ENCODE measurements at regions not wholly inside any gene's neighbourhood (a gene's known extent, or its start where the extent isn't known, plus 50 kb on each side); places are given as distances from the start of the nearest gene placed in this dataset.

GRCh38 chr7:21140622-21141021 is 287.3 kb upstream of the SP4 start:
- Histone ChIP-seq H3K9me3 (replicated peaks; ENCODE audit: insufficient read depth, low read length) (no peaks in the 10 kb centered on the region), H3K9me2 (replicated peaks; ENCODE audit: insufficient read depth, low read length) (no peaks in the 10 kb centered on the region), H2AFZ (ENCODE audit: low read length) (no peak overlapping the region), H3K27me3 (replicated peaks; ENCODE audit: insufficient read depth, low read length) (no peaks in the 10 kb centered on the region), H3K27ac (ENCODE audit: low read length) (no peak overlapping the region), H3F3A (ENCODE audit: insufficient read depth, low read length) (no peaks in the 10 kb centered on the region), H3K9ac (ENCODE audit: low read length) (no peak overlapping the region), H3K4me3 (ENCODE audit: low read length) (no peak overlapping the region), H4K20me1 (ENCODE audit: insufficient read depth, low read length) (no peaks in the 10 kb centered on the region), H3K4me2 (ENCODE audit: low read depth, low read length) (no peak overlapping the region), H3K79me2 (ENCODE audit: low read length) (no peaks in the 10 kb centered on the region), H3K36me3 (replicated peaks; ENCODE audit: insufficient read depth, low read length) (no peaks in the 10 kb centered on the region), H3K4me1 (ENCODE audit: low read length) (no peaks in the 10 kb centered on the region)
- DNase-seq = no peak
- no peak for TF ChIP-seq EZH2phosphoT487 (IDR thresholded peaks at IDR 0.05; ENCODE audit: low read length)
- no peak for TF ChIP-seq EZH2 (optimal IDR thresholded peaks at IDR 0.05; ENCODE audit: low read depth, low read length)
- no peak for TF ChIP-seq CTCF (IDR thresholded peaks at IDR 0.05; ENCODE audit: low read length)

GRCh38 chr7:21141476-21141875 is 286.4 kb upstream of the SP4 start:
- H3K79me2 ChIP-seq (ENCODE audit: low read length) = no peaks in the 10 kb centered on the region
- TF ChIP-seq EZH2phosphoT487 (IDR thresholded peaks at IDR 0.05; ENCODE audit: low read length) = no peak
- no peak for TF ChIP-seq CTCF (IDR thresholded peaks at IDR 0.05; ENCODE audit: low read length)
- no peak for TF ChIP-seq EZH2 (optimal IDR thresholded peaks at IDR 0.05; ENCODE audit: low read depth, low read length)
- H3K27ac ChIP-seq (ENCODE audit: low read length) = no peak overlapping the region
- no peak overlapping the region for H3K4me3 ChIP-seq (ENCODE audit: low read length)
- H3K4me2 ChIP-seq (ENCODE audit: low read depth, low read length) = no peak overlapping the region
- no peaks in the 10 kb centered on the region for H3K27me3 ChIP-seq (replicated peaks; ENCODE audit: insufficient read depth, low read length)
- H3F3A ChIP-seq (ENCODE audit: insufficient read depth, low read length) = no peaks in the 10 kb centered on the region
- no peaks in the 10 kb centered on the region for H3K9me3 ChIP-seq (replicated peaks; ENCODE audit: insufficient read depth, low read length)
- no peaks in the 10 kb centered on the region for H4K20me1 ChIP-seq (ENCODE audit: insufficient read depth, low read length)
- no peaks in the 10 kb centered on the region for H3K9me2 ChIP-seq (replicated peaks; ENCODE audit: insufficient read depth, low read length)
- H3K4me1 ChIP-seq (ENCODE audit: low read length) = no peaks in the 10 kb centered on the region
- H2AFZ ChIP-seq (ENCODE audit: low read length) = no peak overlapping the region
- no peak for DNase-seq
- H3K9ac ChIP-seq (ENCODE audit: low read length) = no peak overlapping the region
- H3K36me3 ChIP-seq (replicated peaks; ENCODE audit: insufficient read depth, low read length) = no peaks in the 10 kb centered on the region

- Histone ChIP-seq H3K4me3 (ENCODE audit: low read length) (no peak overlapping the region), H3K9me3 (replicated peaks; ENCODE audit: insufficient read depth, low read length) (no peaks in the 10 kb centered on the region), H3K9ac (ENCODE audit: low read length) (no peak overlapping the region), H3K79me2 (ENCODE audit: low read length) (no peaks in the 10 kb centered on the region), H3F3A (ENCODE audit: insufficient read depth, low read length) (no peaks in the 10 kb centered on the region), H3K9me2 (replicated peaks; ENCODE audit: insufficient read depth, low read length) (no peaks in the 10 kb centered on the region), H4K20me1 (ENCODE audit: insufficient read depth, low read length) (no peaks in the 10 kb centered on the region), H3K27me3 (replicated peaks; ENCODE audit: insufficient read depth, low read length) (no peaks in the 10 kb centered on the region), H3K36me3 (replicated peaks; ENCODE audit: insufficient read depth, low read length) (no peaks in the 10 kb centered on the region), H3K27ac (ENCODE audit: low read length) (no peak overlapping the region), H3K4me1 (ENCODE audit: low read length) (no peaks in the 10 kb centered on the region), H3K4me2 (ENCODE audit: low read depth, low read length) (no peak overlapping the region), H2AFZ (ENCODE audit: low read length) (no peak overlapping the region)
- DNase-seq = no peak
- no peak for TF ChIP-seq EZH2phosphoT487 (IDR thresholded peaks at IDR 0.05; ENCODE audit: low read length)
- no peak for TF ChIP-seq EZH2 (optimal IDR thresholded peaks at IDR 0.05; ENCODE audit: low read depth, low read length)
- TF ChIP-seq CTCF (IDR thresholded peaks at IDR 0.05; ENCODE audit: low read length) = no peak
These were observed 285.8 kb upstream of the SP4 start for GRCh38 chr7:21142081-21142480.

Measured in MM.1S (cell line).